NCI-H446 (cell line): ENCODE measurements at regions not wholly inside any gene's neighbourhood (a gene's known extent, or its start where the extent isn't known, plus 50 kb on each side); places are given as distances from the start of the nearest gene placed in this dataset.
"Not testable (repeated sequence)": the region's sequence is repeated elsewhere in the genome, so short reads cannot be mapped to it uniquely, and the experiment has no call there.

ENCODE experiments used
- DNase-seq, 2 experiments: peaks; one replicate each; lab custom pipeline; 2025; lab: John Stamatoyannopoulos, UW

DNA sequence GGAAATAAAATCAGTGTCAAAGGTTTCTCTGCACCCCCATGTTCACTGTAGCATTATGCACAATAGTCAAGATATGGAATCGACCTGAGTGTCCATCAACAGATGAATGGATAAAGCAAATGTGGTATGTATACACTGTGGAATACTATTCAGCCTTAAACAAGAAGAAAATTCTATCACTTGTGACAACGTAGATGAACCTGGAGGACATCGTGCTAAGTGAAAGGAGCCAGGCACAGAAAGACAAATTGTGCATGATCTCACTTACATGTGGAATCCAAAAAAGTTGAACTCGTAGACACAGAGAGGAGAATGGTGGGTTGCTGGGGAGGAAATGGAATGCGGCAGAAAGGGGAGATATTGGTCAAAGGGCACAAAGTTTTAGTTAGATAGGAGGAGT lies 136.3 kb upstream of the ESR1 start:
- no peak for DNase-seq

DNA sequence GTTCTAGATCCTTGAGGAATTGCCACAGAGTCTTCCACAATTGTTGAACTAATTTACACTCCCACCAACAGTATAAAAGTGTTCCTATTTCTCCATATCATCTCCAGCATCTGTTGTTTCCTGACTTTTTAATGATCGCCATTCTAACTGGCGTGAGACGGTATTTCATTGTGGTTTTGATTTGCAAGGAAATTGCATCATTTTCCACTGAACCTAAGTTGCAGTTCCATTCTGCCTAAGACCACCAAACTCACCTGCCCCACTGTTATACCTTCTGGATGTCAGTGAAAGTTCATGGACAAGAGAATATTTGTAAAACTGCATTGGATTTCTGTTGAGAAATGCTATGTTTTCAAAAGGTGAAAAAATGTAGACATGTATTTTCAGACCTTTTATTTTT lies 132.9 kb upstream of the ESR1 start:
- no peak for DNase-seq

DNA sequence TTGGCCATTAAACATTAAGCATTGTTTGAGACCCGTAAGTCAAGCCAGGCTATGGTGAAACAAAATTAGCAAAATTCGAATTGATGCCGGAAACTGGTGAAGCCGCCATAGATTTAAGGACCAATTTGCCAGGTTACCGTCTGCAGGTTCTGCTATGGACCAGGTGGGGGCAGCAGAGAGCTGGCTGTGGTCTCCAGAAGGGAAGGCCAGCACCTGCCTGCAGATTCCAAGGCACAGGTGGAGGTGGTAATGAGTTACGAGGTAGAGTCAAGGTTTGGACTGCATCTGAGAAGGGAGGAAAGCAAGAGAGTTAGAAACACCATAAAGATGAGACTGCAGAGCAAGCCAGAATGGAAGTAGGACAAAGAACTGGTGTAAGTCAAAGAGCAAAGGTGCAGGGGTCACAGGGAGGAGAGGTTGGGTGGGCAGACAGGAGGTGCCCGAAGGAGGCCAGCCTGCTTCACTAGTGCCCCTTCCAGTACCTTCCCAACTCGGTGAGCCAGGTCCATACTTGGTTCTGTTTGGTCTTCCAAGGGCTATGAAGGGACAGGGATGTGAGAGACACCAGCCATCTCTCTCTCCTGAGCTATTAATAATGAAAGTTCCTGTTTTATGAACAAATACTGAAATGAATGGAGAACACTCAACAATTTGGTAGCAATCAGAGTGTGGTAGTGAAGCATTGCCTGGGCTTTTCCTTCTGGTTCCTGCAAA lies 131.6 kb upstream of the ESR1 start:
- peak in 1 of 2 experiments; percentile 6 for DNase-seq

DNA sequence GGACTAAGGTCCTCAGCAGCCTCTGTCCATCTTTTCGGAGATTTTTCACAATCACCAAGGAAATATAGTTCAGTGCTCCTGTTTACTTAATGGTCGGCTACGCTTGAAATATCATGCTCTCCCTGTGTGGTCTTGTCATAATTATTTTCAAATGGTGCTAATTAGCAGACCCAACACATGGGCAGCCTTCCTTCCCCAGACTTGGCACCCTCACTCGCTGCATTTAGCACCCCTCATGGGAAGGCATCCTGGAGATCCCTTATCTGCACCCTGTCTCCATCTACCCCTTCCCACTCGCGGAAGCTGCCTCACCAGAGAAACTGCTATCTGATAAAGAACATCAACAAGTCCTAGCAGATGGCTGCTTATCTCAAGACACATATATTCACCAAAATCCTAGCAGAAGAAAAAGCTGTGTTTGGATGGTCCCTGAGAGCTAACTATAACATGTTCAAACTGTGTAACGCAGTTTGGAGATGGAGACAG lies 131.0 kb upstream of the ESR1 start:
- DNase-seq = no peak

DNA sequence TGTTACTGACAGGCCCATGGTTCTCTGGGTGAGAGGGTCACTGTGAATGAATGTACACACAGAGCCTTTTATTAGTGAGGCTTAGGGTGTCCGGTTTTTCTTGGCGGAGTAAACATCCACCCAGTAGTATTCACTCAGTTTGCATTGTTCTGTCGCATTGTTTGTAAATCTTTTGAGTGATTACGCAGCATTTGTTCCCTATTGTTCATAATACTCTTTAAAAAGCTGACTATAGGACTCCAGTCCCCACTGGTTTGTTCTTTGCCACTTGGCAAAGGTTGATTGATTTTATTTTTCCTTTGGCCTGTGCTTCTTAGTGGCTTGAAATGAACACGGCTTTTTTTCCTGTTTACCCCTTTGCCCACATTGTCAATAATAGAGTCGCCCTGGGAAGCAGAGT lies 130.1 kb upstream of the ESR1 start:
- no peak for DNase-seq

DNA sequence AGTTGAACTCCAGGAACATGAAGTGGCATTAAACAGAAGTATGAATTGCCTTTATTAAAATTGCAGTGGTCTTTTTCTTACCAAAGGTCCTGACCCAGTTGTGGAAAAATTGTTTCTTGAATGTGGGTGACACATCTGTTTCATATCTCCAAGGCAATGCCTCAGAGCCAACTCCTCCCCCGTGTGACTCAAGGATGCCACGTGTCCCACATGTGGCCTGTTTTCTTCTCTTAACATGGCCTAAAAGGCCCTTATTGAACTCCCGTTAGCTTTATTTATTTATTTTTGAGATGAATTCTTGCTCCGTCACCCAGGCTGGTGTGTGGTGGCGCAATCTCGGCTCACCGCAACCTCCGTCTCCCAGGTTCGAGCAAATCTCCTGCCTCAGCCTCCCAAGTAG lies 128.4 kb upstream of the ESR1 start:
- DNase-seq = no peak

DNA sequence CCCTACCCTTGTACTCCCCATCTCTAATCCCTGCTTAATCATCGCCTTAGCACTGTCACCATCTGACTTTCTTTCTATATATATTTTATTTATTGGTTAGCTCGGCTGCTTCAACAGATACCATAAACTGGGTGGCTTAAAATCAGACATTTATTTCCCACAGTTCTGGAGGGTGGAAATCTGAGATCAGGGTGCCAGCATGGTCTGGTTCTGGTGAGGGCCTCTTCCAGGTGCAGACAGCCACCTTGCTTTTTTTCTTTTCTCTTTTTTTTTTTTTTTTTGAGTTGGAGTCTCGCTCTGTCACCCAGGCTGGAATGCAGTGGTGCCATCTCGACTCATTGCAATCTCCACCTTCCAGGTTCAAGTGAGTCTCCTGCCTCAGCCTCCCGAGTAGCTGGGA lies 127.5 kb upstream of the ESR1 start:
- no peak for DNase-seq

DNA sequence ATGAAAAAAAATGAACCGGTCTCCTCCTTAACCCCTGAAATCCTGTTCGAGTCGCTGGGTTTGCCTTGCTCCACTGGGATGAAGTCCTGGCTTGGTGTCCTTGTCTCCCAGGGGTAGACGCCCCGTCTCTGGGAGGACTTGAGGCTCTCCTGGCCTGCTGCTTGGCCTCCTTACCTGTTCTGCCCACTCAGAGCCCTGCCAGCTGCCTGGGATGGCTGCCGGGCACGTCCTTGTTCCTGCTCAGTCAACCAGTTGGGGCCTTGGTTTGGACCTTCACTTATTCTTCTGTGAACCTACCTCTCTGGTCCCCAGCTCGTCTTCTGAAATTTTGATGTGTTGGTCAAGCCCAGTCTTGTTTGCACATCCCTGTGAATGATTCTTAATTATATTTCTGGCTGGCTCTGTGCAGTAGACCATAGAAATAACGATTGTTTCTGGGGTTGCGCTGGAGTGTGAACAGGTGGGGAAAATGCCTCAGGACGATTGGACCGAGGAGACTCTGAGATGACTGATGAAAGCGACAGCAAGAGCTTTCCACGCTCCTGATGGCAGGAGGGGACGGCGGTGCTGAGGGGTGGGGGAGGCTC lies 126.5 kb upstream of the ESR1 start:
- no peak for DNase-seq

DNA sequence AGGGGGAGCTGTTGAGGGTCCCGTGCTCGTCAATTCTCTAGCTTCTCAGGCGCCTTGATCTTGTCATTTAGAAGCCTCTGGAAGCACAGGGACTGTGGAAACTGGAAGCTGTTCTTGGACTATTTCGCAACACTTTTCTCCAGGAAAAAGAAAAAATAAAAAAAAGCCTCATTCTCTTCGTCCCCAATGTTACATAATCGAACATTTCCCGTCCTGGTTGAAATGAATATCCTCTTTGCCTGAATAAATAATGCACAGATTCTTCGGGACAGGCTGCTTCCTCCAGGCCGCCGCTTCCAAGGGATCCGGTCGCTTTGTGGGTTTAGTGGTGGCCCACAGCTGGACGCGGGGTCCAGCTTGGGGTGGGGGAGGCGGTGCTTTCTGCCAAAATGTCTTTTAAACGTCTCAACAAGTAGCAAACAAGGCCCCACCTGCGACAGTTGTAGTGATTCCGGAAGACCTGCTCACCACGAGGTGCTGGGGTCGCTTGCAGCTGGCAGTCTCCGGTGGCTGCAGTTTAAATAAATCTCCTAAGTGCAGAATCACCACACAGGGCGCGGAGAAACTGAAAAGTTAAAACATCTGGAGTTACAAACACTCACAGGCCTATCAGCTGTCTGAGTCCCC lies 125.9 kb upstream of the ESR1 start:
- no peak for DNase-seq

DNA sequence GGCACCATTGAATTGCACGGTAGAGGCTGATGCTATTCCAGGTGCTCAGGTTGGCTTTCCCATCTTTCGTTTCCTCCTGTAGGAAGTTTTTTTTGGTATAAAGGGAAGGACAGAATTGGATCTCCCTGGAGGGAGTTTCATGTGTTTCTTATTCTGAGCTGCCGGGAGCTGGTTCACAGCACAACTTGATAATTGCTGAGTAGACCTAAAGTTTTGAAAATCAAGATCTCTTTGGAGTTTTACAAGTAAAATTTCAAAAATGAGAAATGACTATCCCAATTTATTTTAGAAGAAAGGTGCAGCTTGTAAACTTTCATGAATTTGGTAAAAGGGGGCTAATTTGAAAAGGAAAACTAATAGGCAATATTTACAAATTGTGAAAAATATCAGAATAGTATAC lies 125.2 kb upstream of the ESR1 start:
- no peak for DNase-seq

DNA sequence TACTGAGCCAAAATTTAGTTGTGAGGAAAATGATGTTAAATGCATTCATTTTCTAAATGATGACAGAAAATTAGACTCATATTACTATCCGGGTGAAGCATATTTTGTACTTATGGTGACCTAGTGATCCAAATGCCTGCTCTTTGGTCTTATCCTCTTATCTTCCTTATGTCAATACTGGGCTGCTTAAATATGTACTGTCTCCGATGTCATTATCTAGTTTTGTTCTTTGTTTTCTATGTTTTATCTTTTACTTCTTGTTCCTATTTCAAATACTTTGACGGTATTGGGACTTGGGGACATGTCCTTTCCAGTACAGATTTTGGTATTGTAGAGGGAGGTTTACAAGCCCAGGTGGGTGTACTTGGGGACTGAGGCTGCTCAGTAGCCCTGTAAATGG lies 124.6 kb upstream of the ESR1 start:
- no peak for DNase-seq

DNA sequence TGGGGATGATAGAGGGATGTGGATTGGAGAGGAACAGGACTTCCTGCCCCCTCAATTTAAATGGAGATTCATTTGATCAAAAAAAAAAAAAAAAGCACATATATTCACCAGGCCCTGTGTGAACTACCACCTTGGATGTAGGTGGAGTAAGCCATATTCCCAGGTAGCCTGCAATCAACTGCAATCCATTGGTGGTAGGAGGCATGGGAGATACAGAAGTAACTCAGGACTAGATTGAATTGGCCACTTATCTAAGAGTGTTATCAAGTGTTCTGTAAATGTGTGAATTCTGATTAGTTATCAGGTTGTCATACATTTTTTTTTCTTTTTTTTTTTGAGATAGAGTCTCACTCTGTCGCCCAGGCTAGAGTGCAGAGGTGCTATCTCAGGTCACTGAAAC lies 124.1 kb upstream of the ESR1 start:
- no peak for DNase-seq

DNA sequence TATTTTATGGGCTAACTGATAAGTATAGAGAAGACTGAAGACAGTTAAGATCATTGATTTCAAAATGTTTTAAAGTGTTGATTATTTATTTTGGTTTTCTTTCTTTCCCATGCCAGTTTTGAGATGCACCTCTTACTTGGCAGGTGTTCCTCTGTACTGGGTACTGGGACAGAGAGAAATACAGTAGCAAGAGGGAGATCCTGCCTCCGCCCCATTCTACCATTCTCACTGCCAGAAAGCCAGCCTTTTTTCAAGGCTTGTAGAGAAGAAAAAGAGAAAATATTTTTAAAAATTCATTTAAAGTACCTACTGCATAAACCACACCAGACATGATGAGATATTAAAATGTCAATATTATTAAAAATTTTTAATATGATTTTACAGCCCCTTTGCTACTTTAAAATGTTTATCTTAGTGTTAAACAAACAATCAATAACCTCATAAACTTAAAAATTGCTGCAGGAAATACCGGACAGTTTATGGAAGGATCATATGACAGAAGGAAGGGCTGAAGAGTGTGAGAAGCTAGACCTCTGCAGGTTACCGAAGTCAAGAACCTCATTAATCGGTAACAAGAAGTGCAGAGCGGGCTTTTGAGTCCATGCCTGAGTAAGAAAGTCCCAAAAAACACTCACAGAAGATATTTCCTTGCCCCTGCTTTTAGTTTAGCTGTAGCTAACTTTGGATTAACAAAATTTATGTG lies 117.8 kb upstream of the ESR1 start:
- DNase-seq = no peak

DNA sequence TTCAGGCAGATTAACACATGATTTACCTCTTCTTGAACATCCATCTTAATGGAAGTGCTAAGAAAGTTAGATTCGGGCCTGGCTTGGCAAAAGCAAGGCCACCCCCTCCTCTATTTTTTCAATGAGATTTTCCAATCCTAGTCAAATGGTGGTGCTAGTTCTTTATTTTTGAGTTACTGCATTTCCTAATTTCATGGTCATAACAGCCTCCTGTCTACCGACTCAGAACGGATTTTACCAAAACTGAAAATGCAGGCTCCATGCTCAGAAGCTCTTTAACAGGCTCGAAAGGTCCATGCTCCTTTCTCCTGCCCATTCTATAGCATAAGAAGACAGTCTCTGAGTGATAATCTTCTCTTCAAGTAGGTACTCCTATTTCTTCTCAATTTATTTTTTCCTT lies 117.2 kb upstream of the ESR1 start:
- DNase-seq = no peak

DNA sequence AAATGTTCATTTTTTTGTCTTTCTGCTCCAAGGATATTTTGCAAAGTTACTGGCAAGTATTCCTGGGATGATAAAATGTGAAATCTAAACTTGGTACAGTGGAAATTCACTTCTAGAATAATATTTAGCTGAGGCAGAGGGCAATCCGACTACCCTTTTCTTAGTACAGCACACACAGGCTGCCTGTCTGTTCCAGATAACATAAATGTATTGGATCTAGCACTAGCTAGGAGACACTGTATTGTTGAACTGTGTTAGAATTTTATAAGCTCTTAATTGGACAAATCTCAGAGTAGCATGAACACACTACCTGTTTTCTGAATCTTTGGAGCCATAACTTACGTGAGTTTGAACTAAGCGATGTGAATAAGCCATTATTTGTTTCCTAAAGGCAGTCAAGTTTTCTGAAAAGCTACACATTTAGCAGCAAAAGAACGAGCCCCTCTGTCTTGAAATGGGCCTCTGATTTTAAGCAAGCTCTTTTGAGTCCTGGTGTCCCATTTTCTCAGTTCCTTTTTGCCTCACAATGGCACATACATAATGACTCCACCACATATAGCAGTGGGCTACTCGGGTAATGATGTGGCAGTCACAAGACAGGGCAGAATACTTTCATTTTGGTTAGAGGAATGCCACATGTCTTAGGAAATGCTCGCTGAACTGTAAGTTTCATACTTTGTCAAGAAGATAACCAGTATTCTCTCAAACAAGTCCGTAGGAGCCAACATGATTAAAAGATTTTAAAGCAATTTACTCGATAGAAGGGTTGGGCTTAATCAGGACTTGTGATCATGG lies 116.5 kb upstream of the ESR1 start:
- no peak for DNase-seq

DNA sequence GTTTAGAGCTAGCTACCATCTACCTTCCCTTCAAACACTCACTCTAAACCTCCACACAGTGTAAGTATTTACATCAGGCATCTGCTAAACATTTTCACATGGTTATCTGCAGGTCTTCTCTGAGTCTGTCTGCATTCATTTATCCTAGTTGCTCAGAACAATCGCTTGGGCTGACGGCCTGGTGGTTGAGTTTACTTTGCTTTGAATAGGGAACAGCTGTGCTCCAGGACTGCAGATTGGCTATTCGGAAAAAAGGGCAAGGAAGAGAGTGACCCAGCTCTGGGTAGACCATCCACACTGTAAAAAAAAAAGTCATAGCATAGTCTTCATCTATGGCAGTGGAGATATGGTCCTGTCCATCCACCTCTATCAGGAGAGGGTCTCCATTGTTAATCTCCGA lies 115.3 kb upstream of the ESR1 start:
- no peak for DNase-seq

DNA sequence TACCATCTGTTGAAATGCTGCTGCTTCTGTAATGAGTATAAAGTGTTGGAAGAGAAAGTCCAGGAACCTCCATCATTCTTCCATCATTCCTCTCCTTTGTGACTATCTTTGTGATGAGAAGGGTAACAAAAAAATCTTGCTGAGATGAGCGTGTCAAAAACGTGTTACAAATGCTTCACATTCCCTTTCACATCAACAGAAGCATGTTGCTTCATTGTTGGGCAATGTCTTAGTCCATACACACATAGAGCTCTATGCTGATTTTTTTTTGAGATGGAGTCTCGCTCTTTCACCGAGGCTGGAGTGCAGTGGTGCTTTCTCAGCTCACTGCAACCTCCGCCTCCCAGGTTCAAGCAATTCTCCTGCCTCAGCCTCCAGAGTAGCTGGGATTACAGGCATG lies 114.1 kb upstream of the ESR1 start:
- DNase-seq = no peak

DNA sequence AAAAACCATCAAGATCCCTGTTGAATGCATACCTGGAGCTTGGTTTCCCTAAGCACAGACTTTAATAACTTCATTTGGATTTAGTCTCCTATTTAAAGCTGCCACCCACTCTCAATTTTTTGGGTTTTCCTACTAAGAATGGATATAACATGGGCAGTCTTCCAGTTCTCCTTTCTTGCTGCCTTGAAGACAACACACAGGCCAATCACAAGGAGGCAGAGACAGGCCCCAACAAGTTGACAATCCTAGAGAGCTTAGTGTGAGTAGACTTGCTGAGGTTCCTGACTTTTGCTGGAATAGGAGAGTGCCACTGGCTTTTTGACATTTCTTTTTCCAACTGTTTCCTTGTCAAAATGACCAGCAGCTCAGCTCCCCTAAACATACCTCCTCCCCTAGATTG lies 112.3 kb upstream of the ESR1 start:
- no peak for DNase-seq

DNA sequence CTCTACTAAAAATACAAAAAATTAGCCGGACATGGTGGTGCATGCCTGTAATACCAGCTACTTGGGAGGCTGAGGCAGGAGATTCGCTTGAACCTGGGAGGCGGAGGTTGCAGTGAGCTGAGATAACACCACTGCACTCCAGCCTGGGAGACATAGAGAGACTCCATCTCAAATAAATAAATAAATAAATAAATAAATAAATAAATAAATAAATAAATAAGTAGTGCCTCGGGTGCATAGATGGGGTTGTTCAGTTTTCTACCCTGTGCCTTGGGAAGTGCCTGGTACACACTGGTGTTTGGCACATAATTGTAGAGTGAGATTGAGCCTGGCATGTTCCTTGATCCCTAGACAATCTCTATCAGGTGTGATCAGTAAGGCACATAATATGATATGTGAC lies 111.2 kb upstream of the ESR1 start:
- DNase-seq = not testable (repeated sequence)

DNA sequence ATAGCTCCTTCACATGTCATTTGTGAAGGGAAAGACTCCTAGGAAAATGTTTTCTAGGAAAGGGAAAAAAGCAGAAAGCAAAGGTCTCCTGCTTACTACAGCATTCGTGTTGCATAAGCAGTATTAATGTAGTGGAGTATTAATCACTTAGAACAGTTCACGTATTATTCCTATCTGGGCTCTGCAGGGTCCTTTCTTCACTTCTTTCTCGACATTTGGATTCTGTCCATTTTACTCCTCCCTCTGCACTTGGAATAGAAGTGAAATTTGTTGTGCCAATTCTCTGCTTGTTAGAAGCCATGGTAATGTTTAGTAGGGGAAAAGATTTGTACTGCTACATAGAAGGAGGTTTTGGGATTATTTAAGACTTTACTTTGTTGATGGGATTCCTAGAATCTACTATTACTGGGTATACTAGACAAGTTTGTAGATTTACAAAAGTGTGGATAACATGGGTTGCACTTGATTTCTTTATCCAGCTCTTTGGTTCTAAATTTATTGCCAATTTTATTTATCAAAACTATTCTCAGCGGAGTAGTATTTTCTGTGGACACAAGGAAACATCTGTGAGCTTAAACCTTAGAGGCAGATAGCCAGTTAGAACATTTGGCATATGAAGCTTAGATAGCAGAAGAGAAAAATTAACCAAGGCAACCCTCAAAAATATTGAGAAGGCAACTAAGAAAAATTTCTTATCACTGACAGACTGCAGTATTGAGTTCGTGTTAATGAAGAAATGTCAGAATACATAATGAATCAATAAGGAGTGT lies 108.4 kb upstream of the ESR1 start:
- no peak for DNase-seq

DNA sequence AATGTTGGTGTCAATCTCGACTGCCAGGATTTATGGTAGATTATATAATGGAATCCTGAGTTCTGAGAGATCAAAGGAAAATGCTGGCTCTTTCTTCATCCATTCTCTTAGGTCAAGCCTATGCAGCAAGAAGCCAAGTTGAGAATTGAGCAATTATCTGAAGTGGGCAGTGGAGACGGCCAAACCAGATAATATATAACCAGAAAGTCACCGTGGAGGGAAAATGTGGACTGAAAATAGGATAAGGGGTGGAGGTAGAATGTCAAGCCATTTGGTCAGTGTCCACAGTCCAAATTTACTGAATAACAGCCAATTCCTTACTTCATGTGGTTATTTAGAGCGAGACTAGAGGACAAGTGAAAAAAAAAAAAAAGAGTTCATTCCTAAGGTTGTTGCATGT lies 107.8 kb upstream of the ESR1 start:
- no peak for DNase-seq
